Caco-2 (cell line): ENCODE measurements at regions not wholly inside any gene's neighbourhood (a gene's known extent, or its start where the extent isn't known, plus 50 kb on each side); places are given as distances from the start of the nearest gene placed in this dataset.

ENCODE experiments used
- BruUV-seq: library from RNA; stranded (reverse); fragments of 400-500 nt; replicated peaks from 2 replicates; lab custom pipeline; 2021; lab: Mats Ljungman, UMichigan
- CTCF ChIA-PET: fragments of 300-600 bp; sonication (Branson Sonifier 250); formaldehyde crosslinking; loops from one replicate; lab custom pipeline; 2022; ENCODE audit warnings: antibody characterized with exemption; lab: Charles Lee
- POLR2A ChIA-PET: fragments of 300-600 bp; sonication (Branson Sonifier 250); formaldehyde crosslinking; loops from one replicate; lab custom pipeline; 2022; ENCODE audit warnings: antibody characterized with exemption; lab: Charles Lee
- DNase-seq, 2 experiments: peaks; one replicate each; pipeline versions ENCODE4 v3.0.0 to v3.0.0-alpha.2; 2020 to 2022
- H3K27me3 ChIP-seq: replicated peaks from 2 replicates; pipeline ENCODE4 v1.6.0; 2011; ENCODE audit warnings: low read length; ENCODE audit not compliant: control insufficient read depth, insufficient read depth
- H3K36me3 ChIP-seq: 2 replicates; pipeline ENCODE4 v1.5.1; 2011; ENCODE audit warnings: low read length; ENCODE audit not compliant: control insufficient read depth, insufficient read depth
- H3K4me1 ChIP-seq: fragments of 250-450 bp; sonication (Bioruptor Pico); 2 replicates; pipeline ENCODE4 v1.5.1; 2020; ENCODE audit warnings: mild to moderate bottlenecking
- H3K4me3 ChIP-seq: 2 replicates; pipeline ENCODE4 v1.5.1; 2011; ENCODE audit warnings: low read depth, mild to moderate bottlenecking, control low read depth, low read length
- H3K9me3 ChIP-seq: fragments of 250-450 bp; sonication (Bioruptor Pico); 2 replicates; pipeline ENCODE4 v1.5.1; 2020; ENCODE audit warnings: mild to moderate bottlenecking, moderate library complexity
- H3K27ac Mint-ChIP-seq: one replicate; pipeline ENCODE4 v1.8.0; 2022; ENCODE audit warnings: mixed read lengths; ENCODE audit not compliant: unreplicated experiment
- H3K27me3 Mint-ChIP-seq: one replicate; pipeline ENCODE4 v1.8.0; 2022; ENCODE audit warnings: mixed read lengths; ENCODE audit not compliant: insufficient read depth, unreplicated experiment
- H3K36me3 Mint-ChIP-seq: one replicate; pipeline ENCODE4 v1.8.0; 2022; ENCODE audit warnings: mild to moderate bottlenecking, mixed read lengths; ENCODE audit not compliant: insufficient read depth, unreplicated experiment
- H3K4me1 Mint-ChIP-seq: one replicate; pipeline ENCODE4 v1.8.0; 2022; ENCODE audit warnings: low read depth, mixed read lengths; ENCODE audit not compliant: unreplicated experiment
- H3K4me3 Mint-ChIP-seq: one replicate; pipeline ENCODE4 v1.8.0; 2022; ENCODE audit warnings: mild to moderate bottlenecking, moderate library complexity, mixed read lengths; ENCODE audit not compliant: unreplicated experiment
- H3K9me3 Mint-ChIP-seq: one replicate; pipeline ENCODE4 v1.8.0; 2022; ENCODE audit warnings: mixed read lengths; ENCODE audit not compliant: unreplicated experiment
- CTCF ChIP-seq, 2 experiments: fragments of 200-600 bp in 1 of 2; IDR thresholded peaks; 1 replicate in 1 of 2; 2 replicates in 1 of 2; pipeline versions ENCODE4 v1.5.1 to v1.8.0; 2011 to 2022; ENCODE audit warnings: antibody characterized with exemption in 1 of 2, control low read depth in 1 of 2, inconsistent platforms in 1 of 2, low read depth in 1 of 2, low read length in 1 of 2, mild to moderate bottlenecking in 1 of 2, moderate library complexity in 1 of 2; ENCODE audit not compliant: insufficient read depth in 1 of 2, severe bottlenecking in 1 of 2, unreplicated experiment in 1 of 2
- intact Hi-C: fragments of 100-400 bp; cut with micrococcal nuclease; formaldehyde crosslinking; loops from one replicate; pipeline ENCODE4 v1.10.0; 2022; ENCODE audit not compliant: unreplicated experiment

DNA sequence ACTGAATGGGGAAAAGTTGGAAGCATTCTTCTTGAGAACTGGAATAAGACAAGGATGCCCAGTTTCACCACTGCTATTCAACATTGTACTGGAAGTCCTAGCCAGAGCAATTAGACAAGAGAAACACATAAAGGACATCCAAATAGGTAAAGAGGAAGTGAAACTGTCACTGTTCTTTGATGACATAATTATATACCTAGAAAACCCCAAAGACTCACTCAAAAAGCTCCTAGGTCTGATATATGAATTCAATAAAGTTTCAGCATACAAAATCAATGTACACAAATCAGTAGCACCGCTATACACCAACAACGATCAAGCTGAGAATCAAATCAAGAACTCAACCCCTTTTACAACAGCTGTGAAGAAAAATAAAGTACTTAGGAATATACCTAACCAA lies 157.3 kb upstream of the DDHD1 start:
- POLR2A ChIA-PET: no interaction called here
- DNase-seq: no peak
- H3K36me3 ChIP-seq: no peaks in the 10 kb centered on the region
- H3K27me3 ChIP-seq: no peaks in the 10 kb centered on the region
- no peaks in the 10 kb centered on the region for H3K9me3 ChIP-seq
- no peak overlapping the region for H3K4me3 Mint-ChIP-seq
- no peak for TF ChIP-seq CTCF (IDR thresholded peaks at IDR 0.05; ENCODE audit: insufficient read depth in 1 of 2, low read depth in 1 of 2, low read length in 1 of 2, severe bottlenecking in 1 of 2, unreplicated experiment in 1 of 2)
- CTCF ChIA-PET: no interaction called here
- H3K27ac Mint-ChIP-seq: no peak overlapping the region
- H3K9me3 Mint-ChIP-seq: peaks cover 40% of the 10 kb centered on the region
- no peak overlapping the region for H3K4me3 ChIP-seq
- no TSS peak for BruUV-seq
- H3K27me3 Mint-ChIP-seq: no peaks in the 10 kb centered on the region
- H3K4me1 Mint-ChIP-seq: no peaks in the 10 kb centered on the region
- H3K4me1 ChIP-seq: no peaks in the 10 kb centered on the region
- intact Hi-C loops: no loop called here
- no peaks in the 10 kb centered on the region for H3K36me3 Mint-ChIP-seq

- no peaks in the 10 kb centered on the region; the same call in 1 of the 2 replicates for H3K27me3 ChIP-seq
- Mint-ChIP-seq H3K27me3 (peaks cover 3% of the 10 kb centered on the region), H3K27ac (no peak overlapping the region), H3K4me1 (no peaks in the 10 kb centered on the region), H3K36me3 (no peaks in the 10 kb centered on the region), H3K4me3 (no peak overlapping the region), H3K9me3 (peaks cover 23% of the 10 kb centered on the region)
- ChIA-PET POLR2A (no interaction called here), CTCF (interaction anchor here (1.1 kb wide), 1 partner anchor 11 kb away, joined by 5 read pairs; no protein-coding TSS in a partner anchor)
- H3K4me3 ChIP-seq: no peak overlapping the region
- no TSS peak for BruUV-seq
- TF ChIP-seq CTCF (IDR thresholded peaks at IDR 0.05; ENCODE audit: insufficient read depth in 1 of 2, low read depth in 1 of 2, low read length in 1 of 2, severe bottlenecking in 1 of 2, unreplicated experiment in 1 of 2): no peak
- intact Hi-C loops: loop anchor here (5.0 kb wide), 1 partner anchor 485 kb away; no protein-coding TSS in a partner anchor
- H3K36me3 ChIP-seq: no peaks in the 10 kb centered on the region
- H3K4me1 ChIP-seq: no peaks in the 10 kb centered on the region
- H3K9me3 ChIP-seq: no peaks in the 10 kb centered on the region
- no peak for DNase-seq
Measured at GRCh38 chr14:53306911-53307310, 153.8 kb upstream of the DDHD1 start.

- Histone ChIP-seq H3K4me3 (peak overlapping the region; percentile 18; the same call in 1 of the 2 replicates), H3K9me3 (no peaks in the 10 kb centered on the region), H3K4me1 (no peaks in the 10 kb centered on the region), H3K36me3 (no peaks in the 10 kb centered on the region), H3K27me3 (no peaks in the 10 kb centered on the region; the same call in 1 of the 2 replicates)
- H3K27ac Mint-ChIP-seq: no peak overlapping the region
- no peaks in the 10 kb centered on the region for H3K36me3 Mint-ChIP-seq
- peaks cover 5% of the 10 kb centered on the region for H3K27me3 Mint-ChIP-seq
- CTCF ChIA-PET: interaction anchor here (0.7 to 1.1 kb wide), 2 partner anchors 10 to 161 kb away, joined by 3 to 5 read pairs; no protein-coding TSS in a partner anchor
- peak; percentile 47 to 49 for DNase-seq
- POLR2A ChIA-PET: no interaction called here
- peaks cover 17% of the 10 kb centered on the region for H3K9me3 Mint-ChIP-seq
- peak; percentile 65 to 82 for TF ChIP-seq CTCF (IDR thresholded peaks at IDR 0.05; ENCODE audit: insufficient read depth in 1 of 2, low read depth in 1 of 2, low read length in 1 of 2, severe bottlenecking in 1 of 2, unreplicated experiment in 1 of 2)
- intact Hi-C loops: loop anchor here (5.0 kb wide), 1 partner anchor 484 kb away; no protein-coding TSS in a partner anchor
- no peaks in the 10 kb centered on the region for H3K4me1 Mint-ChIP-seq
- H3K4me3 Mint-ChIP-seq: peak overlapping the region; percentile 41
- no TSS peak for BruUV-seq
Measured at GRCh38 chr14:53306267-53306721, 153.2 kb upstream of the DDHD1 start.
